B cell (primary cell): ENCODE measurements at regions not wholly inside any gene's neighbourhood (a gene's known extent, or its start where the extent isn't known, plus 50 kb on each side); places are given as distances from the start of the nearest gene placed in this dataset.

ENCODE experiments used
- ATAC-seq: fragments of 200-7000 bp; cut with Tn5 transposase; one replicate; pipeline ENCODE4 v1.10.0; 2021; ENCODE audit warnings: low read depth, mild to moderate bottlenecking, moderate number of reproducible peaks, moderate library complexity
- CTCF ChIA-PET: fragments of 350-600 bp; sonication (Branson Sonifier 250); formaldehyde crosslinking; loops from one replicate; lab custom pipeline; 2021; ENCODE audit warnings: antibody characterized with exemption, inconsistent platforms; lab: Charles Lee
- POLR2A ChIA-PET: fragments of 350-600 bp; sonication (Branson Sonifier 250); formaldehyde crosslinking; loops from one replicate; lab custom pipeline; 2021; ENCODE audit warnings: antibody characterized with exemption; lab: Charles Lee
- DNase-seq: peaks from one replicate; pipeline ENCODE4 v3.0.0; 2013
- H2AFZ ChIP-seq: 2 replicates; pipeline ENCODE4 v1.6.1; 2012; ENCODE audit warnings: mild to moderate bottlenecking, low read depth, low read length; ENCODE audit not compliant: insufficient read depth, poor library complexity, severe bottlenecking
- H3K27ac ChIP-seq, 2 donors: 1 replicate in 1 of 2; 2 replicates in 1 of 2; pipeline ENCODE4 v1.5.1; 2012 to 2013; ENCODE audit warnings: low read length in 2 of 2, mild to moderate bottlenecking in 2 of 2, moderate library complexity in 1 of 2
- H3K27me3 ChIP-seq, 4 experiments: fragments of 200-600 bp in 1 of 4; sonication (generic) in 1 of 4; replicated peaks in 1 of 4; 1 replicate in 2 of 4; 2 replicates in 2 of 4; pipeline versions ENCODE4 v1.6.1 to v1.7.0; 2013 to 2016; ENCODE audit warnings: low read length in 3 of 4, mild to moderate bottlenecking in 2 of 4, mixed read lengths in 1 of 4, moderate library complexity in 1 of 4; ENCODE audit not compliant: insufficient read depth in 4 of 4, control insufficient read depth in 3 of 4; ENCODE audit errors: control extremely low read depth in 1 of 4
- H3K36me3 ChIP-seq, 2 experiments: replicated peaks in 1 of 2; 1 replicate in 1 of 2; 2 replicates in 1 of 2; pipeline versions ENCODE4 v1.6.1 to v1.7.1; 2013; ENCODE audit warnings: low read length in 1 of 2; ENCODE audit not compliant: insufficient read depth in 2 of 2, control insufficient read depth in 1 of 2; ENCODE audit errors: control extremely low read depth in 1 of 2, extremely low read depth in 1 of 2
- H3K4me1 ChIP-seq, 2 donors: fragments of 200-600 bp in 1 of 2; sonication (generic) in 1 of 2; 1 replicate in 1 of 2; 2 replicates in 1 of 2; pipeline versions ENCODE4 v1.5.1 to v1.6.1; 2013 to 2017; ENCODE audit warnings: low read length in 2 of 2; ENCODE audit not compliant: control insufficient read depth in 2 of 2, insufficient read depth in 2 of 2
- H3K4me2 ChIP-seq: replicated peaks from 2 replicates; pipeline ENCODE3; 2012; ENCODE audit warnings: mild to moderate bottlenecking, low read depth, low read length; ENCODE audit not compliant: poor library complexity, severe bottlenecking
- H3K4me3 ChIP-seq, 5 experiments: fragments of 200-600 bp in 1 of 5; sonication (generic) in 1 of 5; 1 replicate in 3 of 5; 2 replicates in 2 of 5; pipeline versions ENCODE4 v1.5.1 to v1.7.0; 2011 to 2016; ENCODE audit warnings: low read length in 4 of 5, mild to moderate bottlenecking in 4 of 5, low read depth in 2 of 5, control low read depth in 1 of 5, moderate library complexity in 1 of 5; ENCODE audit not compliant: insufficient read depth in 1 of 5; ENCODE audit errors: control extremely low read depth in 1 of 5, extremely low read depth in 1 of 5
- H3K79me2 ChIP-seq: fragments of 200-600 bp; sonication (generic); one replicate; pipeline ENCODE4 v1.6.0; 2016; ENCODE audit warnings: low read length; ENCODE audit not compliant: control insufficient read depth, insufficient read depth
- H3K9ac ChIP-seq: fragments of 200-600 bp; sonication (generic); 2 replicates; pipeline ENCODE4 v1.6.1; 2017; ENCODE audit warnings: mild to moderate bottlenecking, low read length, moderate library complexity
- H3K9me3 ChIP-seq, 3 donors: one replicate each; pipeline versions ENCODE4 v1.6.1 to v1.7.1; 2013; ENCODE audit warnings: low read length in 2 of 3; ENCODE audit not compliant: control insufficient read depth in 2 of 3, insufficient read depth in 1 of 3; ENCODE audit errors: control extremely low read depth in 1 of 3
- H4K20me1 ChIP-seq: 2 replicates; pipeline ENCODE4 v1.6.0; 2012; ENCODE audit warnings: mild to moderate bottlenecking, low read length; ENCODE audit not compliant: insufficient read depth, control insufficient read depth, poor library complexity, severe bottlenecking
- H3K27ac Mint-ChIP-seq: one replicate; pipeline ENCODE4 v1.8.0; 2021; ENCODE audit warnings: mixed read lengths
- H3K27me3 Mint-ChIP-seq: one replicate; pipeline ENCODE4 v1.8.0; 2021; ENCODE audit warnings: mixed read lengths
- H3K4me1 Mint-ChIP-seq: one replicate; pipeline ENCODE4 v1.8.0; 2021; ENCODE audit warnings: mixed read lengths
- H3K4me3 Mint-ChIP-seq: one replicate; pipeline ENCODE4 v1.8.0; 2021; ENCODE audit warnings: mixed read lengths
- H3K9me3 Mint-ChIP-seq: one replicate; pipeline ENCODE4 v1.8.0; 2022; ENCODE audit warnings: mixed read lengths; ENCODE audit not compliant: insufficient read depth
- CTCF ChIP-seq: fragments of 200-600 bp; IDR thresholded peaks from one replicate; pipeline ENCODE4 v1.8.0; 2022; ENCODE audit warnings: antibody characterized with exemption, mild to moderate bottlenecking
- EZH2 ChIP-seq: IDR thresholded peaks from 2 replicates; pipeline ENCODE4 v1.6.1; 2012; ENCODE audit warnings: borderline replicate concordance, low read depth, mild to moderate bottlenecking, moderate library complexity, low read length; ENCODE audit not compliant: insufficient read depth, poor library complexity, severe bottlenecking
- WGBS: methylation state at CpG from one replicate; pipeline ENCODE4 v1.1.5; 2013; ENCODE audit warnings: missing lambda C conversion rate; ENCODE audit not compliant: insufficient coverage; 5-methylcytosine and 5-hydroxymethylcytosine counted together
- intact Hi-C: fragments of 100-400 bp; cut with micrococcal nuclease; formaldehyde crosslinking; loops from one replicate; pipeline ENCODE4 v1.10.0; 2022

- Histone ChIP-seq H3K27ac (no peak overlapping the region), H3K4me1 (no peaks in the 10 kb centered on the region), H4K20me1 (no peaks in the 10 kb centered on the region), H3K4me2 (no peak overlapping the region), H3K4me3 (no peak overlapping the region), H3K9ac (no peak overlapping the region), H3K36me3 (no peaks in the 10 kb centered on the region), H3K79me2 (no peaks in the 10 kb centered on the region), H3K27me3 (no peaks in the 10 kb centered on the region), H3K9me3 (no peaks in the 10 kb centered on the region), H2AFZ (no peak overlapping the region)
- POLR2A ChIA-PET, result no interaction called here
- no CpG with 5 or more reads among the region's 1 CpG for WGBS
- H3K27me3 Mint-ChIP-seq, result no peaks in the 10 kb centered on the region
- H3K4me3 Mint-ChIP-seq, result no peak overlapping the region
- intact Hi-C loops, result no loop called here
- ATAC-seq (no peak), DNase-seq (no peak)
- H3K27ac Mint-ChIP-seq, result no peak overlapping the region
- H3K9me3 Mint-ChIP-seq, result no peaks in the 10 kb centered on the region
- no peaks in the 10 kb centered on the region for H3K4me1 Mint-ChIP-seq
- TF ChIP-seq CTCF (no peak), EZH2 (no peak)
- CTCF ChIA-PET, result no interaction called here
Measured at GRCh38 chrX:76918033-76918432, 490.5 kb downstream of the MAGEE1 start.

GRCh38 chrX:76919761-76920160, 492.3 kb downstream of the MAGEE1 start:
- no peak for TF ChIP-seq EZH2
- no peak for TF ChIP-seq CTCF
- no peaks in the 10 kb centered on the region for H3K4me1 ChIP-seq
- H3K9me3 Mint-ChIP-seq, result no peaks in the 10 kb centered on the region
- no peaks in the 10 kb centered on the region for H3K9me3 ChIP-seq
- ATAC-seq (no peak), DNase-seq (no peak)
- no peak overlapping the region for H3K9ac ChIP-seq
- H3K27me3 ChIP-seq, result no peaks in the 10 kb centered on the region
- H3K36me3 ChIP-seq, result no peaks in the 10 kb centered on the region
- no peak overlapping the region for H3K27ac Mint-ChIP-seq
- WGBS, result 54% methylated on average over 2 of the region's 2 CpGs
- no peaks in the 10 kb centered on the region for H3K79me2 ChIP-seq
- no peaks in the 10 kb centered on the region for H4K20me1 ChIP-seq
- ChIA-PET CTCF (no interaction called here), POLR2A (no interaction called here)
- H3K4me3 Mint-ChIP-seq, result no peak overlapping the region
- H3K4me3 ChIP-seq, result no peak overlapping the region
- H3K4me1 Mint-ChIP-seq, result no peaks in the 10 kb centered on the region
- H3K27ac ChIP-seq, result no peak overlapping the region
- H2AFZ ChIP-seq, result no peak overlapping the region
- intact Hi-C loops, result no loop called here
- no peak overlapping the region for H3K4me2 ChIP-seq
- H3K27me3 Mint-ChIP-seq, result no peaks in the 10 kb centered on the region
